ENCODE measurements at regions not wholly inside any gene's neighbourhood (a gene's known extent, or its start where the extent isn't known, plus 50 kb on each side); places are given as distances from the start of the nearest gene placed in this dataset.

GRCh38 chr22:27624042-27624441 is 177.5 kb downstream of the MN1 start:
- DNase-seq (ENCODE audit: low spot score) = no peak

- no peak for DNase-seq (ENCODE audit: low spot score)
Measured at GRCh38 chr22:27624705-27625104, 176.9 kb downstream of the MN1 start.

- DNase-seq (ENCODE audit: low spot score) = no peak
Measured at GRCh38 chr22:27625769-27626674, 175.5 kb downstream of the MN1 start.

DNA sequence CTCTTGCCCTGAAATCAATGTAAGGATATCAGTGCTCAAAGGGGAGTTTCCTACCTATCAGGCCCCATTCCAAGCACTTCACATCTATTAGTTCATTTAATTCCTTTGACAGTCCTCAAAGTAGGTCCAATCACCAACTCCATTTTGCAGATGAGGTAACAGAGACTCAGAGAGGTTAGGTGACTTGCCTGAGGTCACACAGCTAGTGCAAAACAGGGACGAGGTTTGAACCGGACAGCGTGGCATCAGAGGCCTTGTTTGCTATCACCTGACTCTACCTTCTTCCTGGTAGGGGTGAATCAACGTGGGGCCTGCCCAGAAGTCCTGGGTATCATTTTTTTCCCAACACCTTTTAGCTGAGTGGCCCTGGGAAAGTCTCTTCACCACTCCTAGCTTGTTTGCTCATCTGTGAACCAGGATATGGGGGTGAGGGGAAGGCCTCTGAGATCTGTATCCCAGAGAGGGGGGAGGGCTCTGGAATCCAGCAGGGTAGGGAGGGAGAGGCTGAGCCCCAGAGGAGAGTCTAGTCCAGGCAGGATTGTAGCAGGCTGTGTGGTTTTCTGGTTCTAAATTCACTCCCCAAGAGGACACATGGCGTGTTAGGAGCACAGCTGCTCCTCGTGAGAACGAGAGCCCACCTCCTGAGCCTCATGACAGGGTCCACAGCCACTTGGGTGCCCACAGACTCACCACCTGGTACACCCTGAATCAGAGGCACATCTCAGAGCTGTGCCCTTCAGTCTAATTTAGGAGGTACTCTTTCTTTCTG is 174.7 kb downstream of the MN1 start:
- no peak for DNase-seq (ENCODE audit: low spot score)

- no peak for DNase-seq (ENCODE audit: low spot score)
Measured at GRCh38 chr22:27627444-27627833, 174.1 kb downstream of the MN1 start.

GRCh38 chr22:27627901-27628300 is 173.7 kb downstream of the MN1 start:
- DNase-seq (ENCODE audit: low spot score) = no peak

DNA sequence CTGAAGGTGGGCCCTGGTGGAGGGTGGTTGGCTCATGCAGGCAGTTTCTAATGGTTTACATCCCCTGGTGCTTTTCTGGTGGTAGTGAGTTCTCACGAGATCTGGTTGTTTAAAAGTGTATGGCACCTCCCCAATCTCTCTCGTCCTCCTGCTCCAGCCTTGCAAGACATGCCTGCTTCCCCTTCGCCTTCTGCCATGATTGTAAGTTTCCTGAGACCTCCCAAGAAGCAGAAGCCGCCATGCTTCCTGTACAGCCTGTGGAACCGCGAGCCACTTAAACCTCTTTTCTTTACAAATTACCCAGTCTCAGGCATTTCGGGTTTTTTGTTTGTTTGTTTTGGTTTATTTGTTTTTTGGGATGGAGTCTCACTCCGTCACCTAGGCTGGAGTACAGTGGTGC is 173.2 kb downstream of the MN1 start:
- DNase-seq (ENCODE audit: low spot score) = no peak

- DNase-seq (ENCODE audit: low spot score) = no peak
Measured at GRCh38 chr22:27628891-27629631, 172.5 kb downstream of the MN1 start.

DNA sequence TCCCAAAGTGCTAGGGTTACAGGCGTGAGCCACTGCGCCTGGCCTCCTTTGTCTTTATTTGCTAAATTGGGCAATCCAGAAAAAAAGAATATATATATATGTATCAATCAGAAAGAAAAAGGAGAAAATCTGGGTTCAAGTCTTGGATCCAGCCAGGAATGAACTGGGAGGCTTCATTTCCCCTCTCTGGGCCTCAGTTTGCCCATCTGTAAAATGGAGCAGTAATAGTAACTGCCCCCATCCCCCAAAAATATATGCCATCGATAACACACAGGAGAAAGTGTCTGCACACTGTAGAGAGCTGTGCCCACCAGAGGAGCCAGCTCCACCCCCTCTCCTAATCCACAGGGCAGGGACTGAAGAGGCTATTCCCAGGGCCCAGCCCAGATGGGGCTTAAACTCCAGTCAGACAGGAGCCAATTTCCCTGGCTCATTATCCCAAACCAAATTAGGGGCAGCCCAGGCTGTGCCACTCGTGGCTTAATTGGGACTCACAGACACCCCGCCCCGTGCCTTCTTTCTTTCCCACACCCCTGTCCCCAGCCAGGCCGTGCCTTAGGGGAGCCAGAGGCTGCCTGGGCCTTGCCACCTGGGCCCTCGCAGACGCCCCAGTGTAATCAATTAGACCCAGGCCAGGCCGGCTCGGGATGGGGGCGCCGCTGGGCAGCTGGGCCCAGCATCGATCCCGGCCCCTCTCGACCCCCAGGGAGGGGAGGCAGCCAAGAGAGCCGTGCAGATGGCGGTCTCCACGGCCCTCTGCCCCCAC is 171.5 kb downstream of the MN1 start:
- DNase-seq (ENCODE audit: low spot score) = no peak

- DNase-seq (ENCODE audit: low spot score) = no peak
Measured at GRCh38 chr22:27630754-27631153, 170.8 kb downstream of the MN1 start.

DNA sequence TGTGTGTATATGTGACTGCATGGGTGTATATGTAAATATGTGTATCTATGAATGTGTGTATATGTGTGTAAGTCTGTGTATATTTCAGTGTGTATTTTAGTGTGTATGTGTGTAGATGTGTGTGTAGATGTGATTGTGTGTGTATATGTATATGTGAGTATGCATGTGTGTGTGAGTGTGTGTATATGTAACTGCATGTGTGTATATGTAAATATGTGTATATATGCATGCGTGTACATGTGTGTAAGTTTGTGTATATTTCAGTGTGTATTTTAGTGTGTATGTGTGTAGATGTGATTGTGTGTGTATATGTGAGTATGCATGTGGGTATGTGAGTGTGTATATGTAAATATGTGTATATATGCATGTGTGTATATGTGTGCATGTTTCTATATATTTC is 169.9 kb downstream of the MN1 start:
- DNase-seq (ENCODE audit: low spot score) = no peak

DNA sequence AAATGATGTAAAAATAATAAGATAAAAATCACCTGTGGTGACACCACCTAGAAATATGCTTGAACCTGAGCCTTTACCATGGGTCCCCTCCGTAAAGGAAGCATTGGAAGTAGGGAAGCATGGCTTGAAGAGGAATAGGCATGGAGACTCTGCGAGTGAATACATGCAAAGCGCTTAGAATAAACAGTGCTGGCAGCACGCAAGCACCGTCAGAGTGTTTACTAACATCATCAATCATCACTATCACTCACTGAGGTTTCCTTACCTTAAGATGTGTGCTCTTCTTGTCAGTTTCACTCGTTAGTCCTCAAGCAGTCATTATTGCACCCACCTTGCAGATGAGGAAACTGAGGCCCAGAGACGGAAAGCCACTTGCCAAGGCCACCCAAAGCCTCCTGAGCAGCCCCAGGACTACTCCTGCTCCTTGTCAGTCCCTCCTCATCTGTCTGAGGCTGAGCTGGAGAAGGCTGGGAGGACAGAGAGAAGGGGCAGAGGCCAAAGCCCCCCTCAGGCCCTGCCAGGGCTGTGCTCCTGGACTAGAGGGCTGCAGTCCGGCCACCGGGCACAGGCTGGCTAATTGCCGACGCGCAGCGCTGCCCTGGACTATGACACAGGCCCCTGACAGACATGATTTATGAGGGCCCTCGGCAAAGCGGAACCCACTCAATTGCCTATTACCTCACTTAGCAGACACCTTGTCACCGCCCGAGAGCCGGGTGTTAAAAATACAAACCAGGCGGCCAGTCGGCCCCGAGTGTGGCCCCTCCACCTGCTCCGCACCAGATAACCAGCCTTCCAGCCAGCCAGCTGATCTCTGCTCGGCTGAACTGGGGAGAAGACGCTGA is 168.9 kb downstream of the MN1 start:
- DNase-seq (ENCODE audit: low spot score) = no peak

DNA sequence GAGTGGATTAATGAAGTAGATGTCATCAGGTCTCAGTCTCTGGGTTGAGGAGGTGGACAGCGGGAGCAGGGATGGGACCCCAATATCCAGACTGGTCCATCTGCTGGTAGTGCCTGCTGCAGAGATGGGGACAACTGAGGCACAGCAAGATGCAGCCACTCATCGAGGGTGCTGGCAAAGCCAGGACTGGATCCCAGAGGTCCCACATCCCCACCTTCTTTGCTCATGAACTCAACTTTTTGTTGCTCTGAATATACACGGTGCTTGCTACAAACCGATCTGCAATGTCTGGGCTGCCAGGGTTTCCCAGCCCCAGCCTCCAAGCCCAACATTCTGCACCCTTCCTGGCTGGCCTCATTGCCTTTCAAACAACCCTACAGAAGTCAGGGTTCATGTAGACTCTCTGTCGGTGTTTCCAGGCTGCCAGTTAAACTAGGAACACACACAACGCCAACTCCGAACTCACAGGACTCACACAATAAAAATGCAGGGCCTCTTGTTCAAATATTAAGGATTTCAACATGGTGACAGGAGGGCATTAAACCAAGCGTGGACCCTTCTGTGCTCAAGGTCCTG is 168.2 kb downstream of the MN1 start:
- DNase-seq (ENCODE audit: low spot score) = no peak

DNA sequence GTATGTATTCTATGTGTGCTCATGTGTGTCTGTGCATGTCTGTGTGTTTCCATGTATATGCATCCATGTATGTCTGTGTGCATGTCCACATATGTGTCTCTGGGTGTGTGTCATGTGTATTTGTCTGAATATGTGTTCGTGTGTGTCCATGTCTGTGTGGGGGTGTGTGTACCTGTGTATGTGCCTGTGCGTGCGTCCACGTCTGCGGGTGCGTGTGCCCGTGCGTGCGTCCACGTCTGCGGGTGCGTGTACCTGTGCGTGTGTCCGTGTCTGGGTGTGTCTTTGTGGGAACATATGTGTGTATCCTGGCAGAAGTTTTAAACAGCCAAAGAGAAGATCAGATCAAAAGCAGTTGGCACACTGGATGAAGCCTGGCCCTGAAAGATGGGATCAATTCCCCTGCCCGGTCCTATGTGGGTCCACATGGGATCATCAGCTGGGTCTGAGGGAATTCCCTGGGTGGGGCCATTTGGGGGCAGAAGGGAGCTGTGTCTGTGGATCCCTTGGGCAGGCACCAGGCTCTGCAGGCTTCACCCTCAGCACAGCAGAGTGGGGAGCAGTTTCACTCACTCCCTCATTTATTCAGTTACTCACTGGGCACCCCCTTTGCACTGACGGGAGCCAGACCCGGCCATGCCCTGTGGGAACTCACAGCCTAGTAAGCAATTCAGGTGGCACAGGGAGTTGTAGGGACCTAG is 167.4 kb downstream of the MN1 start:
- no peak for DNase-seq (ENCODE audit: low spot score)

DNA sequence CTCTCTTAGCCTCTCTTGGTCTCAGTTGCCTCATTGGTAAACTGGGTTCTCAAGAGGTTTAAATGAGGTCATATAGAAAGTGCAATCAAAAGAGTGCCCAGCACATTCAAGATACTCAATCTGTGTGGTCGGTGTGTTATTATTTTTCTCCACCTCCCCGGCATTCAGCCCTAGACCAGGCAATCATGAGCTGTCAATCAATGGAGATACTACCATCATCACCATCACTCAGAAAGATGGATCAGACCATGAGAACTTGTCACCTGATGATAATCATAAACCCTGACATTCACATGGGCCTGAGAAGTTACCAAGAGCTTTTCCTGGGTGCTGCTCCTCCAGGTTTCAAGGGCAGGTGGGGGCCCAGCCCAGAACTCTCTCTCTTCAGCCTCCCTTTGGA is 166.1 kb downstream of the MN1 start:
- DNase-seq (ENCODE audit: low spot score) = no peak

GRCh38 chr22:27635852-27636251 is 165.7 kb downstream of the MN1 start:
- no peak for DNase-seq (ENCODE audit: low spot score)

DNA sequence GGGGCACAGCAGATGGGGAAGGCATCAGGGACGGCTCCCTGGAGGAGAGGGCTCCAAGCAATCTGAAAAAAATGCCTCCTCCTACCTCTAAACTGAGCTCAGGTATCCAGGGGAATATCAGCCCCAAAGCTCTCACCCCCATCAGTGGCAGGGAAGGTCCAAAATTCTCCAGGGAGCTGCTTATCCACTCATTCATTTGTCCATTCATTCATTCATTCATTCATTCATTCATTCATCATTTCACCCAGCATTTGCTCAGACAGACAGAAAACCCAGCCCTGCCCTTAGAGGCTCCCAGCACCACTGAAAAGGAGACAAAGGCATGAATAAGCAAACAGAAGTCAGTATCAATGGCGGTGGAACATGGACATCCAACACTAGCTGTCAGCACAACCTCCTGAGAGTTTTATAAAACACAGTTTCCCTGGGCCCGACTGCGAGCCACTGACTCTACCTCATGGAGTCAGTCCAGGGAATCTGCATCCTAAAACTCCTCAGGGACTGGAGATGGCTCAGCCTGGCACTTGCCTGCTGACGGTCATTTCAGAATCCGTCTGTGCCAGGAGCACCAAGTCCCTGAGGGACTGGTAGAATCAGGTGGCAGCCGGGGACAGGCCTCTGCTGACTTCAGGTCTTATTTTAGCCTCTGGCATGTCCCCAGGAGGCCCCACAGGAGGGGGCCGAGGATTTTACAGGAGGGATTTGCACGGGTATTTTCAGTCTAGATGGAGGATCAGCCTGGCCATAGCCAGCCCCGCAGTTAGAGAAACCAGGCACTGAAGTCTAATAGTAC is 164.6 kb downstream of the MN1 start:
- DNase-seq (ENCODE audit: low spot score) = peak; percentile 26

DNA sequence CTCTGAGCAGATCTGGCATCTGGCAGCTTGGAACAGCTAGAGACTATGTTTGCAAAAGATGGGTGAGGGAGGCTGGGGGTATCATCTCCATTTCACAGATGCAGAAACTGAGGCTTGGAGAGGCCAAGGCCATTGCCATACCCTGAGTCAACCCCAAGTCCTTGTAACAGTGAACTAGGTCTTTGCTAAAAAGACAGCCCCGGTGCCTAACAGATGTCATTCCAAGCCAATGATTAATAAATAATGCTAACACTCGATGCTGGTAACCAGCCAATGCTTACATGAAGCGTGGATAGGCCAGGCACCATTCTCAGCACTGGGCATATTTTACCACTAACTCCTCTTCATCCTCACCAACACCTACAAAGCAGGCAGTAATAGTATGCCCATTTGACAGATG is 164.0 kb downstream of the MN1 start:
- DNase-seq (ENCODE audit: low spot score) = no peak
